HCT116 (cell line): ENCODE measurements at regions not wholly inside any gene's neighbourhood (a gene's known extent, or its start where the extent isn't known, plus 50 kb on each side); places are given as distances from the start of the nearest gene placed in this dataset.
A peak's percentile ranks its signal among the peaks of the same experiment; 100 is the strongest.

Experiments
- ATAC-seq: fragments of 200-7000 bp; cut with Tn5 transposase; 2 replicates; pipeline ENCODE4 v1.9.1; 2020; ENCODE audit warnings: mild to moderate bottlenecking, moderate library complexity
- BruUV-seq: library from RNA; stranded (reverse); fragments of 400-500 nt; replicated peaks from 2 replicates; lab custom pipeline; 2021; lab: Mats Ljungman, UMichigan
- CTCF ChIA-PET: fragments of 300-600 bp; sonication (Branson Sonifier 250); formaldehyde crosslinking; loops from one replicate; lab custom pipeline; 2021; ENCODE audit warnings: antibody characterized with exemption; lab: Charles Lee
- POLR2A ChIA-PET: fragments of 300-600, 350-600 bp; sonication (Branson Sonifier 250); formaldehyde crosslinking; loops from one replicate; lab custom pipeline; 2021; ENCODE audit warnings: antibody characterized with exemption; lab: Charles Lee
- RAD21 ChIA-PET, 2 experiments: fragments of 300-600 bp; sonication (Branson Sonifier 250); formaldehyde crosslinking; loops; one replicate each; lab custom pipeline; 2023; ENCODE audit warnings: low total read pairs in 2 of 2; ENCODE audit not compliant: uncharacterized antibody in 2 of 2, unreplicated experiment in 2 of 2, low non-redundant PET in 1 of 2; lab: Charles Lee
- DNase-seq: peaks from one replicate; pipeline ENCODE4 v3.0.0-alpha.2; 2010; ENCODE audit warnings: low read depth, low spot score
- H2AFZ ChIP-seq: fragments of 200-600 bp; shearing (Covaris generic), sonication (generic); 2 replicates; pipeline ENCODE4 v1.6.1; 2017; ENCODE audit warnings: low read depth, mixed run types, mixed read lengths, antibody characterized with exemption, low read length; ENCODE audit not compliant: poor library complexity, severe bottlenecking
- H3K27ac ChIP-seq: 2 replicates; pipeline ENCODE4 v1.5.1; 2012; ENCODE audit warnings: low read depth, low read length
- H3K27me3 ChIP-seq: fragments of 200-600 bp; sonication (generic); 2 replicates; pipeline ENCODE4 v1.6.1; 2016; ENCODE audit warnings: mixed run types, low read length, mixed read lengths; ENCODE audit not compliant: insufficient read depth
- H3K36me3 ChIP-seq, 2 experiments: fragments of 200-500 bp in 1 of 2; fragments of 200-600 bp in 1 of 2; sonication (Bioruptor generic) in 1 of 2; sonication (generic) in 1 of 2; 2 replicates each; pipeline versions ENCODE4 v1.5.1 to v1.6.1; 2014 to 2016; ENCODE audit warnings: low read length in 2 of 2, inconsistent platforms in 1 of 2, mixed read lengths in 1 of 2, mixed run types in 1 of 2; ENCODE audit not compliant: insufficient read depth in 2 of 2, control insufficient read depth in 1 of 2
- H3K4me1 ChIP-seq, 2 experiments: fragments of 200-600 bp in 1 of 2; sonication (generic) in 1 of 2; 2 replicates each; pipeline versions ENCODE4 v1.5.1 to v1.6.1; 2012 to 2017; ENCODE audit warnings: low read length in 2 of 2, inconsistent platforms in 1 of 2, mild to moderate bottlenecking in 1 of 2, mixed read lengths in 1 of 2, mixed run types in 1 of 2, moderate library complexity in 1 of 2; ENCODE audit not compliant: insufficient read depth in 2 of 2, control insufficient read depth in 1 of 2
- H3K4me2 ChIP-seq: fragments of 200-600 bp; sonication (generic); 2 replicates; pipeline ENCODE4 v1.6.1; 2017; ENCODE audit warnings: mixed run types, low read length, mixed read lengths
- H3K4me3 ChIP-seq, 2 experiments: fragments of 200-600 bp in 1 of 2; sonication (generic) in 1 of 2; replicated peaks in 1 of 2; 2 replicates each; pipeline ENCODE4 v1.5.1; 2011 to 2016; ENCODE audit warnings: low read length in 2 of 2, control low read depth in 1 of 2, low read depth in 1 of 2, mild to moderate bottlenecking in 1 of 2, mixed read lengths in 1 of 2, mixed run types in 1 of 2
- H3K79me2 ChIP-seq: fragments of 200-600 bp; sonication (generic); 2 replicates; pipeline ENCODE4 v1.6.1; 2017; ENCODE audit warnings: mild to moderate bottlenecking, mixed run types, low read length, moderate library complexity, mixed read lengths; ENCODE audit not compliant: insufficient read depth
- H3K9ac ChIP-seq: fragments of 200-600 bp; sonication (generic); 2 replicates; pipeline ENCODE4 v1.6.1; 2016; ENCODE audit warnings: low read length, mixed read lengths
- H3K9me2 ChIP-seq: fragments of 200-600 bp; sonication (generic), shearing (Covaris generic); 2 replicates; pipeline ENCODE4 v1.6.1; 2017; ENCODE audit warnings: mixed run types, mild to moderate bottlenecking, moderate library complexity; ENCODE audit not compliant: insufficient read depth
- H3K9me3 ChIP-seq, 2 experiments: fragments of 200-500 bp in 1 of 2; fragments of 200-600 bp in 1 of 2; sonication (Bioruptor generic) in 1 of 2; sonication (generic) in 1 of 2; 2 replicates each; pipeline ENCODE4 v1.6.1; 2014 to 2017; ENCODE audit warnings: low read length in 2 of 2, mixed read lengths in 2 of 2, inconsistent platforms in 1 of 2, low read depth in 1 of 2, mild to moderate bottlenecking in 1 of 2, mixed run types in 1 of 2, moderate library complexity in 1 of 2; ENCODE audit not compliant: control insufficient read depth in 1 of 2, insufficient read depth in 1 of 2
- H4K20me1 ChIP-seq: fragments of 200-600 bp; sonication (generic), shearing (Covaris generic); 2 replicates; pipeline ENCODE4 v1.6.1; 2017; ENCODE audit warnings: mixed run types, mild to moderate bottlenecking, moderate library complexity; ENCODE audit not compliant: insufficient read depth
- ATF3 ChIP-seq: IDR thresholded peaks from 2 replicates; pipeline ENCODE4 v1.6.1; 2012
- EZH2 ChIP-seq: fragments of 200-600 bp; sonication (generic); IDR thresholded peaks from 2 replicates; pipeline ENCODE4 v1.6.1; 2017; ENCODE audit warnings: antibody characterized with exemption, mixed run types
- SIN3A ChIP-seq: IDR thresholded peaks from 2 replicates; pipeline ENCODE4 v1.6.1; 2012; ENCODE audit warnings: low read depth
- SP1 ChIP-seq: IDR thresholded peaks from 2 replicates; pipeline ENCODE4 v1.6.1; 2012; ENCODE audit warnings: low read depth
- SRF ChIP-seq: IDR thresholded peaks from 2 replicates; pipeline ENCODE4 v1.6.1; 2012; ENCODE audit warnings: low read depth
- intact Hi-C: fragments of 100-400 bp; cut with micrococcal nuclease; formaldehyde crosslinking; loops from 2 replicates; pipeline ENCODE4 v1.10.0; 2022

- Histone ChIP-seq H3K27me3 (no peaks in the 10 kb centered on the region), H3K9ac (no peak overlapping the region), H2AFZ (no peak overlapping the region), H3K4me2 (peak overlapping the region; percentile 1; the same call in 1 of the 2 replicates), H4K20me1 (no peaks in the 10 kb centered on the region), H3K4me1 (peaks cover 0 to 15% of the 10 kb centered on the region in 2 experiments; a peak in 1 of 4 replicates), H3K27ac (no peak overlapping the region), H3K4me3 (no peak overlapping the region), H3K36me3 (no peaks in the 10 kb centered on the region), H3K79me2 (no peaks in the 10 kb centered on the region), H3K9me3 (no peaks in the 10 kb centered on the region), H3K9me2 (no peaks in the 10 kb centered on the region)
- intact Hi-C loops: no loop called here
- RAD21 ChIA-PET: no interaction called here
- no TSS peak for BruUV-seq
- POLR2A ChIA-PET: no interaction called here
- no peak for DNase-seq
- ATAC-seq: 0 out of 2 replicates have a peak, but pooled peaks have one; percentile 30
- CTCF ChIA-PET: no interaction called here
- TF ChIP-seq EZH2: no peak
- TF ChIP-seq SRF: peak; percentile 54
- TF ChIP-seq, all 23 proteins: peak for 1
Measured at GRCh38 chr17:68733241-68734176, 132.3 kb upstream of the FAM20A start.

GRCh38 chr17:68732301-68732749 is 131.2 kb upstream of the FAM20A start:
- Histone ChIP-seq H3K9me2 (no peaks in the 10 kb centered on the region), H3K4me3 (no peak overlapping the region), H3K27me3 (no peaks in the 10 kb centered on the region), H3K36me3 (no peaks in the 10 kb centered on the region), H3K9me3 (no peaks in the 10 kb centered on the region), H3K9ac (no peak overlapping the region), H4K20me1 (no peaks in the 10 kb centered on the region), H2AFZ (no peak overlapping the region), H3K4me2 (no peak overlapping the region), H3K4me1 (peaks cover 0 to 15% of the 10 kb centered on the region in 2 experiments; a peak in 1 of 4 replicates), H3K27ac (no peak overlapping the region), H3K79me2 (no peaks in the 10 kb centered on the region)
- peak; percentile 64 for ATAC-seq
- intact Hi-C loops: no loop called here
- no TSS peak for BruUV-seq
- POLR2A ChIA-PET: no interaction called here
- DNase-seq: no peak
- RAD21 ChIA-PET: no interaction called here
- TF ChIP-seq ATF3 (no peak), SIN3A (no peak), SP1 (no peak)
- TF ChIP-seq, all 23 proteins: peak for 0
- CTCF ChIA-PET: interaction anchor here (1.1 kb wide), 1 partner anchor 9 kb away, joined by 3 read pairs; no protein-coding TSS in a partner anchor
